HPDE6-E6E7 (cell line): ENCODE measurements at regions not wholly inside any gene's neighbourhood (a gene's known extent, or its start where the extent isn't known, plus 50 kb on each side); places are given as distances from the start of the nearest gene placed in this dataset.

Experiments
- DNase-seq: peaks from one replicate; pipeline ENCODE4 v3.0.0; 2011; ENCODE audit warnings: missing footprints; ENCODE audit errors: extremely low spot score

- no peak for DNase-seq
These were observed 149.6 kb upstream of the DYRK2 start for GRCh38 chr12:67498991-67499390.

- no peak for DNase-seq
These were observed 147.2 kb upstream of the DYRK2 start for GRCh38 chr12:67501362-67501761.

GRCh38 chr12:67504026-67504425 lies 144.5 kb upstream of the DYRK2 start:
- DNase-seq = no peak

GRCh38 chr12:67506739-67507138 lies 141.8 kb upstream of the DYRK2 start:
- no peak for DNase-seq

- no peak for DNase-seq
These were observed 139.7 kb upstream of the DYRK2 start for GRCh38 chr12:67508830-67509229.

- no peak for DNase-seq
These were observed 138.7 kb upstream of the DYRK2 start for GRCh38 chr12:67509666-67510386.

GRCh38 chr12:67512061-67512460 lies 136.5 kb upstream of the DYRK2 start:
- no peak for DNase-seq

GRCh38 chr12:67514502-67514901 lies 134.0 kb upstream of the DYRK2 start:
- DNase-seq = no peak

GRCh38 chr12:67515679-67516340 lies 132.7 kb upstream of the DYRK2 start:
- no peak for DNase-seq

- DNase-seq = peak; percentile 73
These were observed 131.2 kb upstream of the DYRK2 start for GRCh38 chr12:67517181-67517887.

GRCh38 chr12:67519484-67520433 lies 128.8 kb upstream of the DYRK2 start:
- no peak for DNase-seq

GRCh38 chr12:67520606-67521005 lies 127.9 kb upstream of the DYRK2 start:
- DNase-seq = no peak

GRCh38 chr12:67522222-67522621 lies 126.3 kb upstream of the DYRK2 start:
- DNase-seq = no peak

GRCh38 chr12:67523538-67523937 lies 125.0 kb upstream of the DYRK2 start:
- no peak for DNase-seq

- DNase-seq = no peak
These were observed 123.5 kb upstream of the DYRK2 start for GRCh38 chr12:67524861-67525616.

GRCh38 chr12:67525617-67525884 lies 123.0 kb upstream of the DYRK2 start:
- no peak for DNase-seq

GRCh38 chr12:67526129-67526528 lies 122.4 kb upstream of the DYRK2 start:
- DNase-seq = no peak

GRCh38 chr12:67531051-67531450 lies 117.5 kb upstream of the DYRK2 start:
- no peak for DNase-seq

- DNase-seq = no peak
These were observed 117.0 kb upstream of the DYRK2 start for GRCh38 chr12:67531501-67531900.

GRCh38 chr12:67533159-67533558 lies 115.4 kb upstream of the DYRK2 start:
- DNase-seq = no peak

GRCh38 chr12:67534046-67534445 lies 114.5 kb upstream of the DYRK2 start:
- no peak for DNase-seq
